Fibroblast of skin of back (primary cell): ENCODE measurements at regions not wholly inside any gene's neighbourhood (a gene's known extent, or its start where the extent isn't known, plus 50 kb on each side); places are given as distances from the start of the nearest gene placed in this dataset.
A peak's percentile ranks its signal among the peaks of the same experiment; 100 is the strongest.

Experiments
- DNase-seq: peaks from one replicate; pipeline ENCODE4 v3.0.0-alpha.2; 2013

DNA sequence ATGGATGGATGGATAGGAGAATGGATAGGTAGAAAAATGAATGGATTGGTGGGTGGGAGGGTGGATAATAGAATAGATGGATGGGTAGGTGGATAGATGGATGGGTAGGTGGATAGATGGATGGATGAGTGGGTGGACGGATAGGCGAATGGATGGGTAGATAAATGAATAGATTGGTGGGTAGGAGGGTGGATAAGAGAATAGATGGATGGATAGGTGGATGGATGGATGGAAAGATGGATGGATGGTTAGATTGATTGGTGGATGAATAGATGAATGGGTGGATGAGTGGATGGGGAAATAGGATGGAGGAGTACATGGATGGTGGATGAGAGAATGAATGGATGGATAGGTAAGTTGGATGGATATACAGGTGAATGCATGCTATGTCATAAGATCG is 110.5 kb downstream of the CEBPB start:
- no peak for DNase-seq

DNA sequence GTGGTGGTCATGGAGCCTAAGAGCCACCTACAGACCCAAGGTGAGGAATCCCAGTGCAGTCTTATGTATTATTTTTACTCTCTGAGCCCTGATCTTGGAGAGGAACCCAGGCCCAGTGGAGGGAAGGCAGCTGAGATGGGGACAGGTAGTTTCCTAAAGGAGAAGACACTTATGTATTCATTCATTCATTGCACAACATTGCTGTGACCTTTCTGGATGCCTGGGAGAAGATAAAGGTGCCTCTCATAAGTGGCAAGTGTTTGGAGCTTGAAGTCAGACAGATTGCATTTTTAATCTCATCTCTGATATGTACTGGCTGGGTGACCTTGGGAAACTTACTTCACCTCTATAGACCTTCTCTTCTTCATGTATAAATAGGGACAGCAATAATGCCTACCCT is 111.1 kb downstream of the CEBPB start:
- no peak for DNase-seq

- peak; percentile 69 for DNase-seq
These were observed 111.9 kb downstream of the CEBPB start for GRCh38 chr20:50302341-50303057.

DNA sequence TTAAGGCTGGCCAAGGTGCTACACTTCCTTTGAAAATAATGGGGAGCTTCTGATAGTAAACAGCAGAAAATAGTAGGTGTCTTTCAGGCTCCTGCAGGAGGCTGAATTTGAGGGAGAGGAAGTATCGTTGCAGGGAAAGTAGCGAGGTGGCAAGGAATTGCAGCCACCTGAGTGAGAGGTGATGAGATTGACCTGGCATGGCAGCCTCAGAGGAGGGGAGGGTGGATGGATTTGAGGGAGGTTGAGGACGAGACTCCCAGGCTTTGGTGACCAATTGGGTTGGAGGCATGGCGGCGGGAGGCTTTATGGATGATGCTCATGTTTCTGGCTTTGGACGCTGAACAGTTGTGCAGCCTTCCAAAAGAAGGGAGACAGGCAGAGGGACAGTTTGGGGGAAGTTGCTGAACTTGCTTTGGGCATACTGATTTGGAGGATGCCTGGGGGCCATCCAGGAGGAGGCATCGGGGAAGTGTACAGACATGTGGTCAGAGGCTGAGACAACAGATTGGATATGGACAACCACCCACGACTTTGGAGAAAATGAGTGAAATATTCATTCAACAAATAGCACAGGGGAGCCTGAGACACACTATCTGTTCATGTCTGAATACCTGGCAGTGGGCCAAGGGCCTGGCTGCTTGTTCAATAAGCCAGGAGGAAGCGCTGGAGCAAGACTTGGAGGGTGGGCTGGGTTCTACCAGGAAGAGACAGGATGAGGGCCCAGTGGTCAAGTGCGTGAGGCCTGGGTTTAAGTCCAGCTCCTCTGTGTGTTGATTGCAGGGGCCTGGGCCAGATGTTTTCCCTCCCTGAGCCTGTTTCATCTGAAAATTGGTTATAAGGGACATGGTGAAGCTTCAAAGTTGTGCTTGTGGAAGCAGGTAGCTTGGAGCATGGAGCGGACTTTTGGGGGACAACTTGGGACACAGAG is 113.2 kb downstream of the CEBPB start:
- peak; percentile 69 for DNase-seq

GRCh38 chr20:50304501-50304856 is 113.8 kb downstream of the CEBPB start:
- DNase-seq, result peak; percentile 76

- DNase-seq, result peak; percentile 95
These were observed 114.4 kb downstream of the CEBPB start for GRCh38 chr20:50304923-50305635.

DNA sequence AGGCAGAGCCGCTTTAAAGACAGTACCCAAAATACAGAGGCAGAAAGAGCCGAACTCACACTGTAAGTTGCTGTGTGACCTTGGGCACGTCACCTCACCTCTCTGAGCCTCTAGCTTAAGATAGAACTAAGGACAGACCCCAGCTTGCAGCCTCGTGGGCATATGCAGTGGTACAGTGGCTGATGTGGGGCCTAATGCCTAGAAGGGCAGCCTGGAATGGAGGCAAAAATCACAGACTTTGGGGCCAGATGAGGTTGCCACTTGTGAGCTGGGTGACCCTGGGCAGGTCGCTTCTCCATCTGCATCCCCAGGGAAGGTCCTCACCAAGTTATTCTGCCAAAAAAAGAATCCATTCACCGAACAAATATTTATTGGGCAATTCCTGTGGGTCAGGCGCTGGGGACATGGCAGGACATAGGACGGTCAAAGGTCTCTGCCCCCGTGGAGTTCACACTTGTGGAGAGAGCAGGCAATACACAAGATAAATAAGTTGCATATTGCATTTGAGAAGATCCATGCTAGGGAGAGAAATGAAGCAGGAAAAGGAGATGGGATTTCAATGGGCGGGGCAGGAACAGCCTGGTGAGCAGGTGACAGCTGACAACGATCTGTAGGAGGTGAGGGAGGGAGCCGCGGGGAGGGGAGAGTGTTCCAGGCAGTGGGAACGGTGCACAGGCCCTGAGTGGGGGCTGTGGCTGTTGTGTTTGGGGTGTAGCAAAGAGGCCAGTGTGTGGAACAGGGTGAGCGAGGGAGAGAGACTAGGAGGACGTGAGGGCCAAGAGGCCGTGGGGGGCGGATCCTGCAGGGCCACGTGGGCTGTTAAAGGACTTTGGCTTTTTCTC is 115.2 kb downstream of the CEBPB start:
- DNase-seq, result peak; percentile 33

- no peak for DNase-seq
These were observed 116.1 kb downstream of the CEBPB start for GRCh38 chr20:50306478-50307423.

DNA sequence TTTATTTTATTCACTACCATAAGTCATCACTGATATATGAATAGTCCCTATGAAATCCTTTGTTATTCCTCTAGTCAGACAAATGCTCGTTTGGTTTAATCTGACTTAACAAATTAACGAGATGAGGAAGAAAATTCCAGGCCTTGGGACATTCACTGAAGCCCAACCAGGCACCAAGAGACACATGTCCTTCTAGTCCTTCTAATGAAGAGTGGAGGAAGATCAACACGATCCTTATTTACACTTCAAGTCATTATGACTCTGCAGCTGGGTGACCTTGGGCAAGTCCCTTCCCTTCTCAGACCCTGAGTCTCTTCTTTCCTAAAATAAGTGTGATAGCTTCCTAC is 117.5 kb downstream of the CEBPB start:
- DNase-seq, result no peak

DNA sequence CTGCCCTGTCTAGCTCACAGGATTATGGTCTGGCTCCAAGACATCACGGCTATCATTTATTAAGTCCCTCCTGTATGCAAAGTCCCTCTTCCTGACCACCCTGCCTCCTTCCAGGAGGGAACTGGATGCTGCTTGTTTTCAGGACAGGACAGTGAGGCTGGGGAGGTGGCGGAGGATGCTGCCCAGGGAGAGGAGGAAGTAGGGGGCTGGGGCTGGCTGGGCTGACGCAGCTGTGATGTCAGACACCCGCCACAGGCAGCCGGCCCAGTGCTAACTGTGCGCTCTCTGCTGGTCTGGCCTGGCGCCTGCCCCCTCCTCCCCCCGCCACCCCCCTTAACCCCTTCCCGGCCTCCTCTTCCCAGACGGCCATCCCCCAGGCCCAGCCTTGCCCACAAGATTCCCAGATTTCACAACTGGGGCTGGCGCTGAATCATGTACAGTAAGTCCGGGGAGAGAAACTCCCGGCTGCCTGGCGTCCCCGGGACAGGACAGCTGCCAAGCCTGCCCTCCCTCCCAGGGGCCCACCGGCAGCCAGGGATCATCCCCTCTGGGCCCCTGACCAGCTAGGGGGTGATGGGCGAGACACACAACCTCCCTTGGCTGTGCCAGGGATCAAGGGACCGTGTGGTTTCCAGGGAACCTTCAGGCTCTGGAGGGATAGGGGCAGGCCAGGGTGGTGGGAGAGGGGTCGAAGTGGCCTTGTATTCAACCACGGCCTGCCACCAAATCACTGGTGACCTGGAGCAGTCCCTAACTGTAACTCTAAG is 118.1 kb downstream of the CEBPB start:
- peak; percentile 99 for DNase-seq

DNA sequence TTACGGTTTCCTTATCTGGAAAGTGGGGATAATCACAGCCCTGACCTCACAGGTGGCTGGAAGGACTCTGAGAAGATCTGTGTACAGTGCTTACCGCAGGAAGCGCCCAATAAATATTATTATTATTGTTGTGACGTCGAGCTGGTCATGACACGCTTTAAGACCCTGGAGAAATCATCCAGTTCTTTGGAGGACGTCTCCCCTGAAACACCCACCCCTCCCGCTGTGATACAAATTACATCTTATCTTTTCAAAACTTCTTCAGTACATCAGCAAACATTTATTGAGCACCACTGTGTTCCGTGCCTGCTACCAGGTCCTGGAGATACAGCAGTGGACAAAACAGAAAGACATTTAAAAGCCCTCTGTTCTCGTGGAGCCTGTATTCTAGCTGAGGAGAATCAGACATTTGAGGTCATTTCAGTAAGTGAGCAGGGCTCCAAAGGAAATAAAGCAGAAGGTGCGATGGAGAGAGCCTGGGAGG is 118.7 kb downstream of the CEBPB start:
- no peak for DNase-seq

DNA sequence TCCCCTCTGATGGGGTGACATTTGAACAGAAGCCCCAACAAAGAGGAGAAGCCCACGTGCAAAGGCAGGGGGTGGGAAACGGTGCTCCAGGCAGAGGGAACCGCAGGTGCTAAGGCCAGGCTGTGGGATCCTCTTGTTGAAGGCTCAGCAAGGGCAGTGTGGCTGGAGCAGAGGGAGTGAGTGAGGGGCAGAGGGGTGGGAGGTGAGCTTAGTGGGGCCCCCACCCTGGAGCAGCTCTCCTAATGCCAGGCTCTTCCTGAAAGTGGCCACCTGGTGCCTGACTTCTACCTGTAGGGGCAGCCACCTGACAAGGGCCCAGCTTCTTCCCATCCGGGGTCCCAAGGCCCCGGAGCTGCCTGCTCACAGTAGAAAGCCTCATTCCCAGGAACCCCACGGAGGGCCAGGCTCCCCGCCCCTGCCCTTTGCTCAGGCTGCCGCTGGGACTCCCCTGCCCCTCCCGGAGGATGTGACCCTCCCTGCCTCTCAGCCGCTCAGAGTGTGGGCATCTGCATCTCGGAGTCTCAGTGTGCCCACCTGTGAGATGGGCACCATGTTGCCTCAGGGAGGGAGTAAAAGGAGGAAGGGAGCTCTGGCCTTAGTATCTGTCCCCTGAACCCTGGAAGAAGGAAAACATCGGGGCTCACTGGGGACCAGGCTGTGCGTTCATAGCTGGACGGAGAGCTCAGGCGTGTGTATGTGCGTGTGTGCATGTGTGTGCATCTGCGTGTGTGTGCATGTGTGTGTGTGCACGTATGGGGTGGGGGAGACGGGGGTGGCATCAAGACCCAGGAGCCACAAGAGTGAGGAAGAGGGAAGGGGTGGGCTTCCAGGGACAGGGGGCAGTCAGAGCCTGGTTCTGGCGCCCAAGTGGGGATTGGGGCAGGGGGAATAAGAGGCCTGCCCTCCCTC is 119.4 kb downstream of the CEBPB start:
- no peak for DNase-seq

- no peak for DNase-seq
These were observed 120.0 kb downstream of the CEBPB start for GRCh38 chr20:50310673-50311051.

GRCh38 chr20:50311308-50312001 is 120.8 kb downstream of the CEBPB start:
- no peak for DNase-seq

GRCh38 chr20:50312002-50312681 is 121.5 kb downstream of the CEBPB start:
- DNase-seq, result no peak

- peak; percentile 99 for DNase-seq
These were observed 122.3 kb downstream of the CEBPB start for GRCh38 chr20:50312682-50313521.

DNA sequence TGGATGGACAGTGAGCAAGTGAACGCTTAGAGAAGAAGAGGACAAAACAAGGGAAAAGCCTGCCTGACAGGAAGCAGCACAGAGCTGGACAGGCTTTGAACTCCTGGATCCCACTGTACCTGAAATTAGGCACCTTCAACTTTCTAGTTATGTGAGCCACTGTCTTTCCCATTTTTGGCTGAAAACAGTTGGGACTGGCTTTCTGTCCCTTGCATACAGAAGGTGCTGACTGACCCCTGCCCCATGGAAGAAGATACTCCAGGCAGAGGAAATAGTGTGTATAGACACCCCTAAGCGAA is 122.8 kb downstream of the CEBPB start:
- DNase-seq, result no peak
